Left cardiac atrium (tissue), 4 donors: ENCODE measurements at regions not wholly inside any gene's neighbourhood (a gene's known extent, or its start where the extent isn't known, plus 50 kb on each side); places are given as distances from the start of the nearest gene placed in this dataset.
"Not testable (repeated sequence)": the region's sequence is repeated elsewhere in the genome, so short reads cannot be mapped to it uniquely, and the experiment has no call there.

Experiments used
- ATAC-seq, 2 donors: fragments of 200-7000 bp; cut with Tn5 transposase; one replicate each; pipeline ENCODE4 v1.9.1; 2020; ENCODE audit warnings: mild to moderate bottlenecking in 2 of 2, moderate library complexity in 2 of 2
- DNase-seq: peaks from one replicate; pipeline ENCODE4 v3.0.0-alpha.2; 2020
- intact Hi-C, 2 donors: fragments of 100-400 bp; cut with DNase I; formaldehyde crosslinking; loops; one replicate each; pipeline versions ENCODE4 v1.14.1 to v1.15.1; 2022 to 2023
- microRNA-seq, 2 donors: library from miRNA; unstranded; fragments of <30 nt; microRNA quantifications; one replicate each; pipeline ENCODE4 v1.2.0, GENCODE V29; 2020
- donor health status: DM: no; HTN: yes; CAD: no.
- donor health status: DM: no; HTN: yes; CAD: no; lungs with severe emphysema.
- donor health status: DM: yes; HTN: yes; CAD: no.
- donor health status: Dilated cardiomyopathy.

DNA sequence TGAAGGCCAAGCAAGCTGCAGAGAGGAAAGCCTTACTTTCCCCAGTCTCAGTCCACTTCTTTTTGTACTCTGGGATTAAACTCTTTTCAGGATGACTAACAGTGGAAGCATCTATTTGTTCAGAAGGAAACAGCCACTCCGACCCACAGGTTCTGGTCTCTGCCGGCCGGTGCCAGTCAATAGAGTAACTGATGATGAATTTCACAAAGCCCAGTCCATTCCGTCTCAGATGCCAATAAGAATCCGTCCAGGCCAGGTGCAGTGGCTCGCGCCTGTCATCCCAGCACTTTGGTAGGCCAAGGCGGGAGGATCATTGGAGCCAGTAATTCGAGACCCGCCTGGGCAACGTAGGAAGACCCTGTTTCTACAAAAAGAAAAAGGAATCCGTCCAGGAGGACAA is 58.5 kb upstream of the HELT start:
- intact Hi-C loops, result no loop called here
- ATAC-seq (no peak), DNase-seq (no peak)

DNA sequence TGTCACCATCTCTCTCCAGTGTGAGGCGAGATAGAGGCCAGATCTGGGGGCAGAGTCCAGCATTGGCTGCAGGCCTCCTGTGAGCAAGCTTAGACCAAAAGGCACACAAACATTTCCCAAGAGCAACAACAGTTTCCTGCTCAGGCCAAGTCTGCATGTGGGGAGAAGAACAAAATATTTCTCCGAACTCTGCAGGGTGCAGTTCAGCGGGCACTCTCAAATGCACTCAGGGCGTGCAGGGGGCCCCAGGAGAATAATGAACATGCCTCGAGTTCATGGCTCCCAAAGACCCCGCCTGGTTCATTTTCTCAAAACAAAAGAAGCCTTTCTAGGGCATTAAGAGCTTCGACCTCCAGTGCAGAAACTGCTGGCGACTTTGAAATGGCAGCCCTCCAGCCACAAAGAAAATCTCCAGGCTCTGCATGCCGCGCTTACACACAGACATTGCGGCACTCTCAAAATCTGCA is 57.8 kb upstream of the HELT start:
- no peak for DNase-seq
- peak; percentile 39 to 80 for ATAC-seq
- intact Hi-C loops, result no loop called here

DNA sequence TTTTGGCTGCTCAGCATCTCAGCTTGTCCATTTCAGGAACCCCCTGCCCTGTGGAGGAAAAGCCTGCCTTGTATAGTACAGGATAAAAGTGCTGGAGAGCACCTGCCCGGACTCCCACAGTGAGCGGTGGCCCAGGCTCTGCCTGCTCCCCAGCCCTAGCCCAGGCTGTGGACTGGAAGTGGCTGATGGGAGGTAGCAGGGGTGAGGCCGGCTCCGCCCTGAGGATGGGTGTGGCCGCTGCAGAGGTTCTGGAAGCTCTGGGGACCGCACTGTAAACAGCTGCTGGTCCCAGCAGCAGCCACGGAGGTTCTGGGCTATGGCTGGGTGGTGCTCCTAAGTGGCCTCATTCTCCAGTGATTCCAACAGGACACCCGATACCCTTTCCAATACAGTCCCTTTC is 56.6 kb upstream of the HELT start:
- intact Hi-C loops, result no loop called here
- DNase-seq, result no peak
- ATAC-seq, result no peak

DNA sequence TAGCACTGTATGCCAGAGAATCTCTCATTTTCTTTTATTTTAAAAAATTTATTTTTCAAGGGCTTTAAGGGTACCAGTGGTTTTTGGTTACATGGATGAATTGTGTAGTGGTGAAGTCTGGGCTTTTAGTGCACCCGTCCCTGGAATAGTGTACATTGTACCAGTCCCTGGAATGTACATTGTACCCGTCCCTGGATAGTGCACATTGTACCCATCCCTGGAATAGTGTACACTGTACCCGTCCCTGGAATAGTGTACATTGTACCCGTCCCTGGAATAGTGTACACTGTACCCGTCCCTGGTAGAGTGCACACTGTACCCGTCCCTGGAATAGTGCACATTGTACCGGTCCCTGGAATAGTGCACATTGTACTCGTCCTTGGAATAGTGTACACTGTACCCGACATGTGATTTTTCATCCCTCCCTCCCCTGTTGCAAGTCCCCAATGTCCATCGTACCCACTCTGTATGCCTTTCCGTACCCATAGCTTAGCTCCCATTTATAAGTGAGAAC is 56.1 kb upstream of the HELT start:
- ATAC-seq, result no peak
- DNase-seq, result no peak
- intact Hi-C loops, result no loop called here

DNA sequence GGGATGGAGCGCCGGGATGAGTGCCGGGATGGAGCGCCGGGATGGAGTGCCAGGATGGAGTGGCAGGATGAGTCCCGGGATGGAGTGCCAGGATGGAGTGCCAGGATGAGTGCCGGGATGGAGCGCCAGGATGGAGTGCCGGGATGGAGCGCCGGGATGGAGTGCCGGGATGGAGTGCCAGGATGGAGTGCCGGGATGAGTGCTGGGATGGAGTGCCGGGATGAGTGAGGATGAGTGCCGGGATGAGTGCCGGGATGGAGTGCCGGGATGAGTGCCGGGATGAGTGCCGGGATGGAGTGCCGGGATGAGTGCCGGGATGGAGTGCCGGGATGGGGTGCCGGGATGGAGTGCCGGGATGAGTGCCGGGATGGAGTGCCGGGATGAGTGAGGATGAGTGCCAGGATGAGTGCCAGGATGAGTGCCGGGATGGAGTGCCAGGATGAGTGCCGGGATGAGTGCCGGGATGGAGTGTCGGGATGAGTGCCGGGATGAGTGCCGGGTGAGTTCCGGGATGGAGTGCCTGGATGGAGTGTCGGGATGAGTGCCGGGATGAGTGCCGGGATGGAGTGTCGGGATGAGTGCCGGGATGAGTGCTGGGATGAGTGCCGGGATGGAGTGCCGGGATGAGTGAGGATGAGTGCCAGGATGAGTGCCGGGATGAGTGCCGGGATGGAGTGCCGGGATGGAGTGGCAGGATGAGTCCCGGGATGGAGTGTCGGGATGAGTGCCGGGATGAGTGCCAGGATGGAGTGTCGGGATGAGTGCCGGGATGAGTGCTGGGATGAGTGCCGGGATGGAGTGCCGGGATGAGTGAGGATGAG is 52.9 kb upstream of the HELT start:
- ATAC-seq, intact Hi-C loops, DNase-seq: not testable (repeated sequence)

DNA sequence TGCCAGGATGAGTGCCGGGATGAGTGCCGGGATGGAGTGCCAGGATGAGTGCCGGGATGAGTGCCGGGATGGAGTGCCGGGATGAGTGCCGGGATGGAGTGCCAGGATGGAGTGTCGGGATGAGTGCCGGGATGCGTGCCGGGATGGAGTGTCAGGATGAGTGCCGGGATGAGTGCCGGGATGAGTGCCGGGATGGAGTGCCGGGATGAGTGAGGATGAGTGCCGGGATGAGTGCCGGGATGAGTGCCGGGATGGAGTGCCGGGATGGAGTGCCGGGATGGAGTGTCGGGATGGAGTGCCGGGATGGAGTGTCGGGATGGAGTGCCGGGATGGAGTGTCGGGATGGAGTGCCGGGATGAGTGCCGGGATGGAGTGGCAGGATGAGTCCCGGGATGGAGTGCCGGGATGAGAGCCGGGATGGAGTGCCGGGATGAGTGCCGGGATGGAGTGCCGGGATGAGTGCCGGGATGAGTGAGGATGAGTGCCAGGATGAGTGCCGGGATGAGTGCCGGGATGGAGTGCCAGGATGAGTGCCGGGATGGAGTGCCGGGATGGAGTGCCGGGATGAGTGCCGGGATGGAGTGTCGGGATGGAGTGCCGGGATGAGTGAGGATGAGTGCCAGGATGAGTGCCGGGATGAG is 52.1 kb upstream of the HELT start:
- ATAC-seq, DNase-seq, intact Hi-C loops: not testable (repeated sequence)

DNA sequence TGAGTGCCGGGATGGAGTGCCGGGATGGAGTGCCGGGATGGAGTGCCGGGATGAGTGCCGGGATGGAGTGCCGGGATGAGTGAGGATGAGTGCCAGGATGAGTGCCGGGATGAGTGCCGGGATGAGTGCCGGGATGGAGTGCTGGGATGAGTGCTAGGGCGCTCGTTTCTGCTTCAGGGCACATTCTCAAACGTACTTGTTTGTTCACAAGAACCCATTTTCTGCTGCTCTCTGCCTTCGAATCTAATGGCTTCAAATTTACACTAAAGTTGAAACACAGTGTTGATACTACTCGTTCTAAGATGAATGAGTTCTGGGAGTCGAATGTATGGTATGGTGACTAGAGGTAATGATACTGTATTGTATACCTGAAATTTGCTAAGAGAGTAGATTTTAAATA is 50.6 kb upstream of the HELT start:
- intact Hi-C loops, ATAC-seq, DNase-seq: not testable (repeated sequence)

DNA sequence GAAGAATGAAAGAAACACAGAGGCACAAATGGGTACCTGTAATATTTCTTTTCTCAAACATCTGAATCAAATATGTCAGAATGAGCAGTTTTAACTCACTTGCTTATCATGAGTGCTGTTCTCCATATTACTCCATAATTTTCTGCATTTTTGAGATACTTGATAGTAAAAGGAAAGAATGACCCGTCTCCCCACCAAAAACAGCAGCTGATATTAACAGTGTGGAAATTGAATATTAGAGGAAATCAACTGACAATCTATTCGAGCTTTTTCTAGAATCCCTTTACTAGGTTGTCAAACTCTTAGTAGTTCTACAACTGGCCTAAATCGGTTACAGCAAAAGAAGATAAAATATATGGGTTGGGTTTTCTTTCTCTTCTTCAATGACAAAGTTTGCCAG is 49.9 kb upstream of the HELT start:
- intact Hi-C loops, result no loop called here
- ATAC-seq, result no peak
- DNase-seq, result no peak

Small RNA genes lying in the stretch of these regions (microRNA-seq; reads per million reads assigned to microRNA genes)
- gene MIR4455, result 0 reads per million in 2 donors
